Caco-2 (cell line): ENCODE measurements at regions not wholly inside any gene's neighbourhood (a gene's known extent, or its start where the extent isn't known, plus 50 kb on each side); places are given as distances from the start of the nearest gene placed in this dataset.

Experiments used
- BruUV-seq: library from RNA; stranded (reverse); fragments of 400-500 nt; replicated peaks from 2 replicates; lab custom pipeline; 2021; lab: Mats Ljungman, UMichigan
- CTCF ChIA-PET: fragments of 300-600 bp; sonication (Branson Sonifier 250); formaldehyde crosslinking; loops from one replicate; lab custom pipeline; 2022; ENCODE audit warnings: antibody characterized with exemption; lab: Charles Lee
- POLR2A ChIA-PET: fragments of 300-600 bp; sonication (Branson Sonifier 250); formaldehyde crosslinking; loops from one replicate; lab custom pipeline; 2022; ENCODE audit warnings: antibody characterized with exemption; lab: Charles Lee
- DNase-seq, 2 experiments: peaks; one replicate each; pipeline versions ENCODE4 v3.0.0 to v3.0.0-alpha.2; 2020 to 2022
- H3K27me3 ChIP-seq: replicated peaks from 2 replicates; pipeline ENCODE4 v1.6.0; 2011; ENCODE audit warnings: low read length; ENCODE audit not compliant: control insufficient read depth, insufficient read depth
- H3K36me3 ChIP-seq: 2 replicates; pipeline ENCODE4 v1.5.1; 2011; ENCODE audit warnings: low read length; ENCODE audit not compliant: control insufficient read depth, insufficient read depth
- H3K4me1 ChIP-seq: fragments of 250-450 bp; sonication (Bioruptor Pico); 2 replicates; pipeline ENCODE4 v1.5.1; 2020; ENCODE audit warnings: mild to moderate bottlenecking
- H3K4me3 ChIP-seq: 2 replicates; pipeline ENCODE4 v1.5.1; 2011; ENCODE audit warnings: low read depth, mild to moderate bottlenecking, control low read depth, low read length
- H3K9me3 ChIP-seq: fragments of 250-450 bp; sonication (Bioruptor Pico); 2 replicates; pipeline ENCODE4 v1.5.1; 2020; ENCODE audit warnings: mild to moderate bottlenecking, moderate library complexity
- H3K27ac Mint-ChIP-seq: one replicate; pipeline ENCODE4 v1.8.0; 2022; ENCODE audit warnings: mixed read lengths; ENCODE audit not compliant: unreplicated experiment
- H3K27me3 Mint-ChIP-seq: one replicate; pipeline ENCODE4 v1.8.0; 2022; ENCODE audit warnings: mixed read lengths; ENCODE audit not compliant: insufficient read depth, unreplicated experiment
- H3K36me3 Mint-ChIP-seq: one replicate; pipeline ENCODE4 v1.8.0; 2022; ENCODE audit warnings: mild to moderate bottlenecking, mixed read lengths; ENCODE audit not compliant: insufficient read depth, unreplicated experiment
- H3K4me1 Mint-ChIP-seq: one replicate; pipeline ENCODE4 v1.8.0; 2022; ENCODE audit warnings: low read depth, mixed read lengths; ENCODE audit not compliant: unreplicated experiment
- H3K4me3 Mint-ChIP-seq: one replicate; pipeline ENCODE4 v1.8.0; 2022; ENCODE audit warnings: mild to moderate bottlenecking, moderate library complexity, mixed read lengths; ENCODE audit not compliant: unreplicated experiment
- H3K9me3 Mint-ChIP-seq: one replicate; pipeline ENCODE4 v1.8.0; 2022; ENCODE audit warnings: mixed read lengths; ENCODE audit not compliant: unreplicated experiment
- intact Hi-C: fragments of 100-400 bp; cut with micrococcal nuclease; formaldehyde crosslinking; loops from one replicate; pipeline ENCODE4 v1.10.0; 2022; ENCODE audit not compliant: unreplicated experiment
- TF ChIP-seq, protein P1 (sequence below), 2 experiments: fragments of 200-600 bp in 1 of 2; IDR thresholded peaks; 1 replicate in 1 of 2; 2 replicates in 1 of 2; pipeline versions ENCODE4 v1.5.1 to v1.8.0; 2011 to 2022; ENCODE audit warnings: antibody characterized with exemption in 1 of 2, control low read depth in 1 of 2, inconsistent platforms in 1 of 2, low read depth in 1 of 2, low read length in 1 of 2, mild to moderate bottlenecking in 1 of 2, moderate library complexity in 1 of 2; ENCODE audit not compliant: insufficient read depth in 1 of 2, severe bottlenecking in 1 of 2, unreplicated experiment in 1 of 2

DNA sequence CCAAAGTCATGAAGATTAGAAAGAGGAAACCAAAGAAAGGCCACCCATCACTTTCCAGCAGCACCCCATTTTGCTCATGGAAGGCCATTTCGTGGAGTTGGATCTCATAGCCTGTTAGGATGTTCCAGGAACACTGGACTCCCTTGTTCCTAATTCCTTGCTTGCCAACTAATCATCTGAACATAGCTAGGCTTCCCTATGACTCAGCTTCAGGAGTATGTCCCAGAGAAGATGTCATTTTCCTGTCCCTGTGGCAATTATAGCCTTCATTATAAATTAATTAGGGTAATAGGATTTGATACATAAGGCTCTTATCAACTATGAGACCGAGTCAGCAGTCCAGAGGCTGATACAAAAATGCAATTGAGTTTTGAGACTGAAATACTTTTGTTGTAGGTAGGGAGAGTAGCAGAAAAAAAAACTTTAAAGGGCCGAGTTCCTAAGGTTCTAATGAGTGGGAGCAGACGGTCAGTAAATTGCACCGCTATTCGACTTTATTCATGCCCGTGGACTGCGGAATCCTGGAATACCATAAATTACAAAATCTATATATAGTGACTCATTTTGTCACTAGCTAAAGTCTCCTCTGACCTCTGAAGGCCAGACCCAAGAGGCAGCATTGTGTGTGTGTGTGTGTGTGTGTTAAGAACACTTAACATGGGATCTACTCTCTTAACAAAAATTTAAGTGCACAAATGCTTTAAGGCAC lies 311.8 kb downstream of the FBXO15 start:
- no peaks in the 10 kb centered on the region for H3K27me3 Mint-ChIP-seq
- ChIA-PET CTCF (no interaction called here), POLR2A (no interaction called here)
- no peak overlapping the region for H3K4me3 Mint-ChIP-seq
- BruUV-seq = no TSS peak
- DNase-seq = no peak
- no peaks in the 10 kb centered on the region for H3K4me1 Mint-ChIP-seq
- TF ChIP-seq, protein P1, sequence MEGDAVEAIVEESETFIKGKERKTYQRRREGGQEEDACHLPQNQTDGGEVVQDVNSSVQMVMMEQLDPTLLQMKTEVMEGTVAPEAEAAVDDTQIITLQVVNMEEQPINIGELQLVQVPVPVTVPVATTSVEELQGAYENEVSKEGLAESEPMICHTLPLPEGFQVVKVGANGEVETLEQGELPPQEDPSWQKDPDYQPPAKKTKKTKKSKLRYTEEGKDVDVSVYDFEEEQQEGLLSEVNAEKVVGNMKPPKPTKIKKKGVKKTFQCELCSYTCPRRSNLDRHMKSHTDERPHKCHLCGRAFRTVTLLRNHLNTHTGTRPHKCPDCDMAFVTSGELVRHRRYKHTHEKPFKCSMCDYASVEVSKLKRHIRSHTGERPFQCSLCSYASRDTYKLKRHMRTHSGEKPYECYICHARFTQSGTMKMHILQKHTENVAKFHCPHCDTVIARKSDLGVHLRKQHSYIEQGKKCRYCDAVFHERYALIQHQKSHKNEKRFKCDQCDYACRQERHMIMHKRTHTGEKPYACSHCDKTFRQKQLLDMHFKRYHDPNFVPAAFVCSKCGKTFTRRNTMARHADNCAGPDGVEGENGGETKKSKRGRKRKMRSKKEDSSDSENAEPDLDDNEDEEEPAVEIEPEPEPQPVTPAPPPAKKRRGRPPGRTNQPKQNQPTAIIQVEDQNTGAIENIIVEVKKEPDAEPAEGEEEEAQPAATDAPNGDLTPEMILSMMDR (IDR thresholded peaks at IDR 0.05; ENCODE audit: insufficient read depth in 1 of 2, low read depth in 1 of 2, low read length in 1 of 2, severe bottlenecking in 1 of 2, unreplicated experiment in 1 of 2) = no peak
- H3K27ac Mint-ChIP-seq = no peak overlapping the region
- no peaks in the 10 kb centered on the region for H3K27me3 ChIP-seq
- H3K36me3 Mint-ChIP-seq = no peaks in the 10 kb centered on the region
- no peaks in the 10 kb centered on the region for H3K9me3 ChIP-seq
- no peak overlapping the region for H3K4me3 ChIP-seq
- no peaks in the 10 kb centered on the region for H3K4me1 ChIP-seq
- no peaks in the 10 kb centered on the region for H3K36me3 ChIP-seq
- H3K9me3 Mint-ChIP-seq = no peaks in the 10 kb centered on the region
- intact Hi-C loops = no loop called here

DNA sequence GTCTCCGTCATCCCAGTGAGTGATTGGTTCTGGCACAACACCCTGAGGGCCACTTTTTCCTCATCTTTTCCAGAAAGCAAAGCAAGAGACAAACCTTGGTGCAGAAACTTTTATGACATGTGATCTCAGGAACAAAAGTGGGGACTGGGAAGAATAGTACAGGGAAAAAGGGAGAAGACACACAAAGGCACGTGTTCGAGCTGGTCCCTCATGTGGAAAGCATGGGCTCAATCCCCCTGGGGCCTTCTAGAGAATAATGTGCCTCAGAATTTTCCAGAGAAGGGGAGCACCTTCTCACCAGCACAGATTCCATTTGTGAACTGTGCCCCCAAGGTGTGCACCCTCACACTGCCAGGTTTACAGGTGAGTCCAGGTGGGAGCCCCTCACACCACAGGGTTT lies 312.6 kb downstream of the FBXO15 start:
- ChIA-PET POLR2A (no interaction called here), CTCF (no interaction called here)
- DNase-seq = no peak
- Mint-ChIP-seq H3K4me3 (no peak overlapping the region), H3K27ac (no peak overlapping the region), H3K4me1 (no peaks in the 10 kb centered on the region), H3K9me3 (no peaks in the 10 kb centered on the region), H3K27me3 (no peaks in the 10 kb centered on the region), H3K36me3 (no peaks in the 10 kb centered on the region)
- H3K4me1 ChIP-seq = no peaks in the 10 kb centered on the region
- H3K4me3 ChIP-seq = no peak overlapping the region
- no TSS peak for BruUV-seq
- no peaks in the 10 kb centered on the region for H3K36me3 ChIP-seq
- no peaks in the 10 kb centered on the region for H3K9me3 ChIP-seq
- H3K27me3 ChIP-seq = no peaks in the 10 kb centered on the region
- TF ChIP-seq, protein P1 (IDR thresholded peaks at IDR 0.05; ENCODE audit: insufficient read depth in 1 of 2, low read depth in 1 of 2, low read length in 1 of 2, severe bottlenecking in 1 of 2, unreplicated experiment in 1 of 2) = no peak
- intact Hi-C loops = no loop called here

DNA sequence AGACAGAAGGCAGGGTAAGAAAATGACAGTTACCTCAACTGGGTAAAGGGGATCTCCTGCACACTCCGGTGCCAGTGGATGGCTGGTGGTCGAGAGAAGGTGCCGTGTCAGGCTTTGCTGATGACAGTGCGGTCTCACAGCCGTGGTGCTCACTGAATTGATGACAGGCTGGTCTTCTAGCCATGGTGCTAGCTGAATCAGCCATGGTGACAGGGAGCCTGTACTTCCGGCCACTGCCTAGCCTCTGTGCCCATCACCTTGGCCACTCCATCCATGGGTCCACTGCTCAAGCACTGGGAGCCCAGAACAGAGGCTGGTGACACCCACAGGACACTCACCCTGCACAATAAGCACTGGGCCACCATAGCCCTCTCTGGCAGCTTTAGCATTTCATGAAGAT lies 315.9 kb downstream of the FBXO15 start:
- POLR2A ChIA-PET = no interaction called here

More for the DNA sequence above, 315.9 kb downstream of the FBXO15 start:
- H3K4me1 Mint-ChIP-seq = no peaks in the 10 kb centered on the region
- H3K36me3 Mint-ChIP-seq = no peaks in the 10 kb centered on the region
- TF ChIP-seq, protein P1 (IDR thresholded peaks at IDR 0.05; ENCODE audit: insufficient read depth in 1 of 2, low read depth in 1 of 2, low read length in 1 of 2, severe bottlenecking in 1 of 2, unreplicated experiment in 1 of 2) = no peak
- no peak overlapping the region for H3K4me3 ChIP-seq
- no peak overlapping the region for H3K27ac Mint-ChIP-seq
- H3K4me3 Mint-ChIP-seq = no peak overlapping the region
- no peaks in the 10 kb centered on the region for H3K27me3 ChIP-seq
- no peaks in the 10 kb centered on the region for H3K4me1 ChIP-seq
- no peak for DNase-seq
- no peaks in the 10 kb centered on the region for H3K9me3 Mint-ChIP-seq
- intact Hi-C loops = no loop called here
- no peaks in the 10 kb centered on the region for H3K9me3 ChIP-seq
- CTCF ChIA-PET = no interaction called here
- peaks cover 3% of the 10 kb centered on the region for H3K27me3 Mint-ChIP-seq
- no TSS peak for BruUV-seq
- H3K36me3 ChIP-seq = no peaks in the 10 kb centered on the region
